IPS-11a (cell line): ENCODE measurements at regions not wholly inside any gene's neighbourhood (a gene's known extent, or its start where the extent isn't known, plus 50 kb on each side); places are given as distances from the start of the nearest gene placed in this dataset.

Experiments used
- H3K4me3 ChIP-seq: one replicate; pipeline ENCODE4 v1.5.1; 2013; ENCODE audit warnings: low read depth, low read length, control low read depth

- H3K4me3 ChIP-seq, result no peak overlapping the region
These were observed 247.9 kb upstream of the PCDH15 start for GRCh38 chr10:55048830-55049498.

GRCh38 chr10:55043540-55043939, 242.5 kb upstream of the PCDH15 start:
- H3K4me3 ChIP-seq, result no peak overlapping the region

- no peak overlapping the region for H3K4me3 ChIP-seq
These were observed 232.0 kb upstream of the PCDH15 start for GRCh38 chr10:55033061-55033460.

GRCh38 chr10:55024713-55025112, 223.7 kb upstream of the PCDH15 start:
- H3K4me3 ChIP-seq, result no peak overlapping the region

GRCh38 chr10:55019439-55019838, 218.4 kb upstream of the PCDH15 start:
- no peak overlapping the region for H3K4me3 ChIP-seq

- H3K4me3 ChIP-seq, result no peak overlapping the region
These were observed 212.3 kb upstream of the PCDH15 start for GRCh38 chr10:55013318-55013717.

GRCh38 chr10:55002420-55002819, 201.4 kb upstream of the PCDH15 start:
- no peak overlapping the region for H3K4me3 ChIP-seq

- no peak overlapping the region for H3K4me3 ChIP-seq
These were observed 200.4 kb upstream of the PCDH15 start for GRCh38 chr10:55001422-55001821.

- H3K4me3 ChIP-seq, result no peak overlapping the region
These were observed 192.1 kb upstream of the PCDH15 start for GRCh38 chr10:54993148-54993547.

GRCh38 chr10:54985732-54986131, 184.7 kb upstream of the PCDH15 start:
- no peak overlapping the region for H3K4me3 ChIP-seq

- no peak overlapping the region for H3K4me3 ChIP-seq
These were observed 182.2 kb upstream of the PCDH15 start for GRCh38 chr10:54983255-54983654.

- no peak overlapping the region for H3K4me3 ChIP-seq
These were observed 161.3 kb upstream of the PCDH15 start for GRCh38 chr10:54962134-54962900.

GRCh38 chr10:54961040-54961439, 160.0 kb upstream of the PCDH15 start:
- no peak overlapping the region for H3K4me3 ChIP-seq

- H3K4me3 ChIP-seq, result no peak overlapping the region
These were observed 157.8 kb upstream of the PCDH15 start for GRCh38 chr10:54958844-54959243.

GRCh38 chr10:54947605-54948004, 146.6 kb upstream of the PCDH15 start:
- no peak overlapping the region for H3K4me3 ChIP-seq

GRCh38 chr10:54940418-54940817, 139.4 kb upstream of the PCDH15 start:
- no peak overlapping the region for H3K4me3 ChIP-seq

- no peak overlapping the region for H3K4me3 ChIP-seq
These were observed 113.0 kb upstream of the PCDH15 start for GRCh38 chr10:54914049-54914448.

GRCh38 chr10:54909165-54909564, 108.1 kb upstream of the PCDH15 start:
- no peak overlapping the region for H3K4me3 ChIP-seq

- H3K4me3 ChIP-seq, result no peak overlapping the region
These were observed 107.0 kb upstream of the PCDH15 start for GRCh38 chr10:54908019-54908418.

- H3K4me3 ChIP-seq, result no peak overlapping the region
These were observed 105.9 kb upstream of the PCDH15 start for GRCh38 chr10:54906940-54907339.

- no peak overlapping the region for H3K4me3 ChIP-seq
These were observed 104.7 kb upstream of the PCDH15 start for GRCh38 chr10:54905578-54906192.

- no peak overlapping the region for H3K4me3 ChIP-seq
These were observed 103.8 kb upstream of the PCDH15 start for GRCh38 chr10:54904833-54905232.
